ENCODE measurements at regions not wholly inside any gene's neighbourhood (a gene's known extent, or its start where the extent isn't known, plus 50 kb on each side); places are given as distances from the start of the nearest gene placed in this dataset.
A peak's percentile ranks its signal among the peaks of the same experiment; 100 is the strongest.
"Not testable (repeated sequence)": the region's sequence is repeated elsewhere in the genome, so short reads cannot be mapped to it uniquely, and the experiment has no call there.

- intact Hi-C loops (cut with DNase I): loop anchor here (1.0 to 5.0 kb wide), 3 partner anchors 89 to 250 kb away; partner anchors contain the start of gene OSBPL3
- no peak for DNase-seq (ENCODE audit: missing footprints)
- peak; percentile 62 for ATAC-seq
Measured at GRCh38 chr7:25069900-25070443, 55.1 kb downstream of the CYCS start.

- DNase-seq (ENCODE audit: missing footprints) (no peak), ATAC-seq (no peak)
- intact Hi-C loops (cut with DNase I): no loop called here
Measured at GRCh38 chr7:25068502-25069213, 56.4 kb downstream of the CYCS start.

GRCh38 chr7:25067726-25068501 lies 57.1 kb downstream of the CYCS start:
- DNase-seq (ENCODE audit: missing footprints) (no peak), ATAC-seq (no peak)
- intact Hi-C loops (cut with DNase I): no loop called here

GRCh38 chr7:25066253-25066652 lies 58.8 kb downstream of the CYCS start:
- no peak for ATAC-seq
- intact Hi-C loops (cut with DNase I): no loop called here
- no peak for DNase-seq (ENCODE audit: missing footprints)

- intact Hi-C loops (cut with DNase I): no loop called here
- ATAC-seq (no peak), DNase-seq (ENCODE audit: missing footprints) (no peak)
Measured at GRCh38 chr7:25062380-25062779, 62.7 kb downstream of the CYCS start.

- no peak for DNase-seq (ENCODE audit: missing footprints)
- ATAC-seq: no peak
- intact Hi-C loops (cut with DNase I): no loop called here
Measured at GRCh38 chr7:25060487-25061055, 64.5 kb downstream of the CYCS start.

- intact Hi-C loops (cut with DNase I): no loop called here
- no peak for ATAC-seq
- no peak for DNase-seq (ENCODE audit: missing footprints)
Measured at GRCh38 chr7:25059576-25059975, 65.5 kb downstream of the CYCS start.

- intact Hi-C loops (cut with DNase I): no loop called here
- DNase-seq (ENCODE audit: missing footprints) (no peak), ATAC-seq (no peak)
Measured at GRCh38 chr7:25056368-25056767, 68.7 kb downstream of the CYCS start.

GRCh38 chr7:25055520-25056220 lies 69.4 kb downstream of the CYCS start:
- ATAC-seq (no peak), DNase-seq (ENCODE audit: missing footprints) (no peak)
- intact Hi-C loops (cut with DNase I): no loop called here

- intact Hi-C loops (cut with DNase I): no loop called here
- no peak for ATAC-seq
- no peak for DNase-seq (ENCODE audit: missing footprints)
Measured at GRCh38 chr7:25054819-25055519, 70.1 kb downstream of the CYCS start.

- ATAC-seq (no peak), DNase-seq (ENCODE audit: missing footprints) (no peak)
- intact Hi-C loops (cut with DNase I): no loop called here
Measured at GRCh38 chr7:25050223-25050622, 70.2 kb upstream of the OSBPL3 start.

- no peak for ATAC-seq
- intact Hi-C loops (cut with DNase I): no loop called here
Measured at GRCh38 chr7:25048444-25048834, 68.5 kb upstream of the OSBPL3 start.

GRCh38 chr7:25047571-25048443 lies 67.8 kb upstream of the OSBPL3 start:
- DNase-seq (ENCODE audit: missing footprints); ATAC-seq; intact Hi-C loops (cut with DNase I): not testable (repeated sequence)

More at GRCh38 chr7:25048444-25048834, 68.5 kb upstream of the OSBPL3 start:
- no peak for DNase-seq (ENCODE audit: missing footprints)

- DNase-seq (ENCODE audit: missing footprints) (no peak), ATAC-seq (peak; percentile 84)
- intact Hi-C loops (cut with DNase I): no loop called here
Measured at GRCh38 chr7:25037325-25037724, 57.3 kb upstream of the OSBPL3 start.

- ATAC-seq (no peak), DNase-seq (ENCODE audit: missing footprints) (no peak)
- intact Hi-C loops (cut with DNase I): no loop called here
Measured at GRCh38 chr7:25035274-25035673, 55.3 kb upstream of the OSBPL3 start.

GRCh38 chr7:25034136-25034535 lies 54.2 kb upstream of the OSBPL3 start:
- ATAC-seq (no peak), DNase-seq (ENCODE audit: missing footprints) (no peak)
- intact Hi-C loops (cut with DNase I): no loop called here

All from Right ventricle myocardium inferior (tissue), 1 donor.